GM12872 (cell line): ENCODE measurements at regions not wholly inside any gene's neighbourhood (a gene's known extent, or its start where the extent isn't known, plus 50 kb on each side); places are given as distances from the start of the nearest gene placed in this dataset.

Source experiments
- CTCF ChIP-seq: IDR thresholded peaks from 3 replicates; pipeline ENCODE4 v1.5.1; 2011; ENCODE audit warnings: low read depth, mild to moderate bottlenecking, low read length, moderate library complexity; ENCODE audit not compliant: insufficient read depth

- no peak for TF ChIP-seq CTCF
Observed at GRCh38 chr5:68027519-68027918, 188.0 kb upstream of the PIK3R1 start.

GRCh38 chr5:68026092-68026885 lies 189.3 kb upstream of the PIK3R1 start:
- TF ChIP-seq CTCF, result no peak

- TF ChIP-seq CTCF, result no peak
Observed at GRCh38 chr5:68024426-68024825, 191.1 kb upstream of the PIK3R1 start.

GRCh38 chr5:68021916-68022315 lies 193.6 kb upstream of the PIK3R1 start:
- no peak for TF ChIP-seq CTCF

GRCh38 chr5:68021227-68021626 lies 194.3 kb upstream of the PIK3R1 start:
- no peak for TF ChIP-seq CTCF

- TF ChIP-seq CTCF, result no peak
Observed at GRCh38 chr5:68015381-68016302, 199.9 kb upstream of the PIK3R1 start.

- TF ChIP-seq CTCF, result no peak
Observed at GRCh38 chr5:68012831-68013230, 202.7 kb upstream of the PIK3R1 start.
